HG03045 (cell line): ENCODE measurements at regions not wholly inside any gene's neighbourhood (a gene's known extent, or its start where the extent isn't known, plus 50 kb on each side); places are given as distances from the start of the nearest gene placed in this dataset.

Source experiments
- ATAC-seq: cut with Tn5 transposase; IDR thresholded peaks from one replicate; pipeline ENCODE4 v1.9.1; 2021; ENCODE audit warnings: mild to moderate bottlenecking, moderate library complexity; ENCODE audit not compliant: unreplicated experiment

DNA sequence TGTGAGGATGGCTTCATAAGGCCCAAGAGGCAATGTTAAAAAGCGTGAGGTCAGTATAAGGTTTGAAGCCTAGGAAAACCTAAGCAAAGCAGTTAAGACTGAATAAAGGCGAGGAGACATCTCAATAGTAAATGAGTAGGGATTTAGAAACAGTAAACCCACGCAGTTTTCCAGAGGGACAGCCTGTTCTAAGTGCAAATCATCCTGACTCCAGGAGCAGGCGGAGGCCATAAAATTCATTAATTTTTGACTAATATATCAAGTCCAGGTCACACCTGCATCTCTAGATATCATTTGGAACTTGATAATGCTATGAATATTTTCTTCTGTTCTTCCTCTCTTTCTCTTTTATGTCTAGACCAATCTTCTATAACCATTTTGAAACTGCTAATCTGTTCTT lies 597.0 kb upstream of the RGS18 start:
- no peak for ATAC-seq

DNA sequence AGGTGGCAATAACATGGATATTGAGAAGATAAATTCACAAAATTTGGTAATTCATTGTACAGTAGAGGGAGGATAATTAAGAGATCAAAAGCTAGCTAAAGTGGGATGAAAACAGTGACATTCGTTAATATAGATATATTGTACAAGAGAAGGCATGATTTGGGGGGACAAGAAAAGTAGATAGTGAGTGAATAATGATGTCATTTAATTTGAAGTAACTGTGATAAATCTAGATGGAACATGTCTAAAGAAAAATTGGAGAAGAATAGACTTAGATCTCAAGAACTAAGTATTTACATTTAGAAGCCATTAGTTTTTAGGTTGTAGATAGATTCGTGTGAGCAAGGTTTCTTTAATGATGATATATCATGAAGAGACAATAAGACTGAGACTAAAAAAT lies 594.0 kb upstream of the RGS18 start:
- ATAC-seq: no peak

- no peak for ATAC-seq
These were observed 585.8 kb upstream of the RGS18 start for GRCh38 chr1:191572479-191572878.

- no peak for ATAC-seq
These were observed 583.1 kb upstream of the RGS18 start for GRCh38 chr1:191575180-191575579.

DNA sequence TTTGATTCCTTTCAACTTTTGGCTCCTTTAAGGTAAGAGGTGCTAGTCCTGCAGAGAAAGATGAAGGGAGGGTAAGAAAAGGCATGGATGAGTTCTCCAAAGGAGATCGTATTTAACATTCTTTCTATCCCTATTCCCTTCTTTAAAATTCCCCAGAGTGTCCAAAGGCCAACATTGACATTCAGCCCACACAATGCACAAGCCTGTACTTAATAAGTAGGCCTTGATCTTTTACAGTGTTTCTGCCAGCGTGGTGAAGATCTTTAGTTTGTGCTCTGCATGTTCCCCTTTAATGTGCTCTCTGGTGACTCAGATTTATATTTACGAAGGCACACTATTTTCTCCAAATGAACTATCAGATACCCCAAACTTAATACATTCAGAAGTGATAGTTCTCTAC lies 582.5 kb upstream of the RGS18 start:
- no peak for ATAC-seq

GRCh38 chr1:191577213-191577612 lies 581.0 kb upstream of the RGS18 start:
- ATAC-seq: no peak

GRCh38 chr1:191578281-191578680 lies 580.0 kb upstream of the RGS18 start:
- ATAC-seq: no peak

GRCh38 chr1:191579019-191579418 lies 579.2 kb upstream of the RGS18 start:
- ATAC-seq: no peak

DNA sequence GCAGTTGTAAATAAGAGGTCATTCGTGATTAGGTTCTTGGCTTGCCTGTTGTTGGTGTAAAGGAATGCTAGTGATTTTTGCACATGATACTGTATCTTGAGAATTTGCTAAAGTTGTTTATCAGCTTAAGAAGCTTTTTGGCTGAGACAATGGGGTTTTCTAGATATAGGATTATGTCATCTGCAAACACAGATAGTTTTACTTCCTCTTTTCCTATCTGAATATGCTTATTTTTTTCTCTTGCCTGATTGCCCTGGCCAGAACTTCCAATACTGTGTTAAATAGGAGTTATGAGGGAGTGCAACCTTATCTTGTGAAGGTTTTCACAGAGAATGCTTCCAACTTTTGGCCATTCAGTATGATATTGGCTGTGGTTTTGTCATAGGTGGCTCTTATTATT lies 576.1 kb upstream of the RGS18 start:
- no peak for ATAC-seq

- ATAC-seq: no peak
These were observed 573.2 kb upstream of the RGS18 start for GRCh38 chr1:191585095-191585494.

DNA sequence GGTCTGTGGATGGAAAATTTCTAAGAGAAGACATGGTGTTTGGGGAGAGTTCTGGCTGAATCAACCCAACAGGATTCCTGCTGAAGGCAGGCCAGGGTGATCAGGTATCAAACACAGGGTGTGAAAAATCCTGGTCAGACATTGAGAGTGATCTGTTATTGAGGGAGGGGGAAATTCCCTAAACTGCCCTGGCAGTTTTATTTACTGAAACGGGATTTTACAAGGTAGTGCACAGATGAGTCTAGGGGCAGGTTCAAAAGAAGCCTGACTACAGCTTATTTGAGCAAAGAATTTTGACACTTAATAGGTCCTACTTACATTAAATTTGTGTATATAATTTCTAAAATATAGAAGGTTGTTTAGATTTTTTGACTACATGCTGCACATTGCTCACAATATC lies 569.4 kb upstream of the RGS18 start:
- no peak for ATAC-seq

- no peak for ATAC-seq
These were observed 568.7 kb upstream of the RGS18 start for GRCh38 chr1:191589536-191589935.

GRCh38 chr1:191590578-191590977 lies 567.7 kb upstream of the RGS18 start:
- ATAC-seq: no peak

DNA sequence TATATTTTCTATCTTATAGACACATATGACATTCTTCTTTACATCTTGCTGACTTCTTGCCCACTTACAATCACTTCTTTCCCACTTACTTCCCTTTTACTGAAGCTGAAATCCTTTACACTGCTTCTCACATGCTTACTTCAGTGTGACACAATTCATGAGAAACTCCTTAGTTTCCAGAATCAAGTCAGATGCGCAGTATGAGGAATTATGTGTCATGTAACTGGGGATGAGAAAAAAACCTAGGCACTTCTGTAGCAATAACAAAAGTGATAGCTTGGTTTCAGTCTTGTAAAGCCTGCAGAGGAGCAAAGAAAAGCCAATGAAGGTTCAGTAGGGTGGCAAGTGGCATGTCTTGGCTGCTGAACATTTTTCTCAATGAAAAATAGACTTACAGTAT lies 566.2 kb upstream of the RGS18 start:
- ATAC-seq: no peak

GRCh38 chr1:191592907-191593306 lies 565.4 kb upstream of the RGS18 start:
- ATAC-seq: no peak

DNA sequence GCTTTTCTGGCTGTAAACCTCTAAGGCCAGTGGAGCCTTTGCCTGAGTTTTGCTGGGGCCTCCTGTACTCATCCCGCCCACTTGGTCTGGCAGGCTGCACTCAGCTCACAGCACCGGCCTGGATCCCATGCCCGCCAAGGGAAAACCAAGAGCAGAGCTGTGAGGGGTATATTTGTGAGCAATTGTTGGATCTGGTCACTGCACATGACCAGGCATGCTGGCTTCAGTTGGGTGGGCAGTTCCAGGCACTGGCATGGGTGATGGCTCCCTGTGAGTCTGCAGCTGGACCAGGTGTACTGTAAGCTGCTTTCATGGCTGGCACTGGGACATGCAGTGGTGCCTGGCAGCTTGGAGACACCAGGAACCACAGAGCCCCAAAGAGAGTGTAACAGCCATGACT lies 563.1 kb upstream of the RGS18 start:
- ATAC-seq: no peak

DNA sequence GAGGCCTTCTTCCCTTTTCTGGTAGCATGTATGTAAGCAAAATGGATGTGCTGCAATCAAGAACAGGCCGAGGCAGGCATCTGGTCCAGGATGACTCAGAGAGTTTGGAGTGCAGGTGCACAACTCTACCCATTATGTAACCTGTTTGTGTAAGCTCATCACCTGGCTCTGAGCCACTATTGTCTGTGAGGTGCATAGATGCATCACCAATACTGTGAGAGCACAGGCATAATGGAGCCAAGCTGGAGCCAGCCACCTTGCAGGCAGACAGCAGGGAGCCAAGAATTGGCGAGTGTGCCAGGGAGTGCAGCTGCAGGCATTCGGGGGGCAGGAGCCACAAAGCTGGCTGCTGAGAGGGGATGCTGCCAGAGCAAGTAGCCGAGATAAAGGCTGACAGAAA lies 549.9 kb upstream of the RGS18 start:
- no peak for ATAC-seq

GRCh38 chr1:191609305-191609704 lies 549.0 kb upstream of the RGS18 start:
- ATAC-seq: no peak

GRCh38 chr1:191615101-191615821 lies 543.0 kb upstream of the RGS18 start:
- no peak for ATAC-seq

- no peak for ATAC-seq
These were observed 540.1 kb upstream of the RGS18 start for GRCh38 chr1:191618181-191618580.

DNA sequence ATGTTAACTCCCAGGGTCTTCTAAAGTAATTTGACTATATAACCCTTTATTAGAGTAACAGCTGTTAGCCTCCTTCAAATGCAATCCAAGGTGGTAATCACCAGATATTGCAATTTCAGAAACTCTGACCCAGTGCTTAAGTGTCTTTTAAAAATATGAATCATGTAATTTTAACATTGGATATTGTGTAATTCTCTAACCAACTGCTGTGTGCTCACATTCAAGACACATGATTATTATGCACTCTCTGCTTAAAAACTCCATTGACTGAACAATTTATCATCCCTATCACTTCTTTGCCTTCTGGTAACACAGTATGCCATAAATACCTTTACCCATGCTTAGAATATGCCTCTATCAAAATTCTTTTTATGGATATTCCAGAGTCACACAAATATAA lies 537.4 kb upstream of the RGS18 start:
- no peak for ATAC-seq

DNA sequence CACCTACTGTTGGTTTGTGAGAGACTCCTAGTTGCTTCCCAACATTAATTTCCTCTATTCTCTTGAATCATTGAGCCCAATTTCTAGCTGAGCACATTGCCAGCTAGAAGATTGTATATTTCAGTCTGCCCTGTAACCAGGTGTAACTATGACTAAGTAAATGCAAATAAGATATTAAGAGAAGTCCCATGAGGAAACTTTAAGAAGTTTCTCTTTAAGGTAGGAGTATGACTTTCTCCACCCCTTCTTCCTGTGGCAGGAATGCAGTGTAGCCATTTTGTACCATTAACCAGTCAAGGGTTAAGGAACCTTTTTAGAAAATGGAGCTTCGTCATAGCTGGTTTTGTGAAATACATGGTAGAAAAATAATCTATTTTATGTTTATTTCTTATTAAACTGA lies 534.2 kb upstream of the RGS18 start:
- no peak for ATAC-seq

GRCh38 chr1:191629836-191630235 lies 528.4 kb upstream of the RGS18 start:
- ATAC-seq: no peak
